Ishikawa (cell line): ENCODE measurements at regions not wholly inside any gene's neighbourhood (a gene's known extent, or its start where the extent isn't known, plus 50 kb on each side); places are given as distances from the start of the nearest gene placed in this dataset.

Source experiments
- CEBPB ChIP-seq: IDR thresholded peaks from 2 replicates; pipeline ENCODE4 v1.6.1; 2012
- CREB1 ChIP-seq: IDR thresholded peaks from 2 replicates; pipeline ENCODE4 v1.6.1; 2012; ENCODE audit warnings: low read depth
- EGR1 ChIP-seq: IDR thresholded peaks from 2 replicates; pipeline ENCODE4 v1.6.1; 2012
- EP300 ChIP-seq: IDR thresholded peaks from 2 replicates; pipeline ENCODE4 v1.6.1; 2012; ENCODE audit warnings: borderline replicate concordance
- FOXM1 ChIP-seq: IDR thresholded peaks from 2 replicates; pipeline ENCODE4 v1.6.1; 2012; ENCODE audit warnings: low read depth, borderline replicate concordance
- RAD21 ChIP-seq: IDR thresholded peaks from 2 replicates; pipeline ENCODE4 v1.6.1; 2012; ENCODE audit warnings: low read depth
- REST ChIP-seq: IDR thresholded peaks from 2 replicates; pipeline ENCODE4 v1.6.1; 2012; ENCODE audit warnings: low read depth, mild to moderate bottlenecking
- TAF1 ChIP-seq: IDR thresholded peaks from 2 replicates; pipeline ENCODE4 v1.6.1; 2012; ENCODE audit warnings: low read depth, mild to moderate bottlenecking
- TCF12 ChIP-seq: IDR thresholded peaks from 2 replicates; pipeline ENCODE4 v1.6.1; 2012; ENCODE audit warnings: low read depth
- TEAD4 ChIP-seq: IDR thresholded peaks from 2 replicates; pipeline ENCODE4 v1.6.1; 2012
- YY1 ChIP-seq: IDR thresholded peaks from 2 replicates; pipeline ENCODE4 v1.6.1; 2012; ENCODE audit warnings: low read depth
- TF ChIP-seq, protein P1 (sequence below): IDR thresholded peaks from 2 replicates; pipeline ENCODE4 v1.6.1; 2012

DNA sequence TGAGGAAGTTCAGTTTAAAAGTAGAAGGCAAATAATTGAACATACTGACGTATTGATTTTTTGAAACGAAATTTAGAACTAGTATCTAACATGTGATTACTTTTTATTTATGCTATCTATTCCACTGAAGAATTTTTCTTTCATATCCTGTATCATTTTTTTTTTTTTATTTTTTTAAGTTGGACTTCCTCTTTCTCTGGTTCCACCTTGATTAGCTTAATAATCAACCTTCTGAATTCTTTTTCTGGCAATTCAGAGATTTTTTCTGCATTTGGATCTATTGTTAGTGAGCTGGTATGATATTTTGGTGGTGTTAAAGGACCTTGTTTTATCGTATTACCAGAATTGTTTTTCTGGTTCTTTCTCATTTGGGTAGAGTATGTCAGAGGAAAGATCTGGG, 411.2 kb downstream of the SOX11 start:
- TF ChIP-seq CREB1, result no peak
- no peak for TF ChIP-seq TAF1
- TF ChIP-seq TEAD4, result no peak
- no peak for TF ChIP-seq TCF12
- no peak for TF ChIP-seq YY1
- no peak for TF ChIP-seq EP300
- TF ChIP-seq EGR1, result no peak
- TF ChIP-seq, protein P1, sequence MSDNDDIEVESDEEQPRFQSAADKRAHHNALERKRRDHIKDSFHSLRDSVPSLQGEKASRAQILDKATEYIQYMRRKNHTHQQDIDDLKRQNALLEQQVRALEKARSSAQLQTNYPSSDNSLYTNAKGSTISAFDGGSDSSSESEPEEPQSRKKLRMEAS, result no peak
- TF ChIP-seq FOXM1, result no peak
- TF ChIP-seq REST, result no peak
- TF ChIP-seq RAD21, result no peak
- TF ChIP-seq CEBPB, result no peak
